Esophagus squamous epithelium (tissue), 5 donors: ENCODE measurements at regions not wholly inside any gene's neighbourhood (a gene's known extent, or its start where the extent isn't known, plus 50 kb on each side); places are given as distances from the start of the nearest gene placed in this dataset.

Source experiments
- DNase-seq: peaks from one replicate; lab custom pipeline; 2025; lab: John Stamatoyannopoulos, UW
- H3K27ac ChIP-seq, 4 donors: fragments of 200-600 bp; sonication (generic); one replicate each; pipeline ENCODE4 v1.5.1; 2016 to 2019; ENCODE audit warnings: mild to moderate bottlenecking in 1 of 4
- H3K27me3 ChIP-seq, 4 donors: fragments of 200-600 bp; sonication (generic); 1 replicate in 3 of 4; 2 replicates in 1 of 4; pipeline versions ENCODE4 v1.5.1 to v1.6.0; 2017 to 2021; ENCODE audit warnings: antibody characterized with exemption in 1 of 4
- H3K36me3 ChIP-seq, 3 donors: fragments of 200-600 bp; sonication (generic); one replicate each; pipeline ENCODE4 v1.5.1; 2016 to 2019
- H3K4me1 ChIP-seq, 3 donors: fragments of 200-600 bp; sonication (generic); one replicate each; pipeline ENCODE4 v1.5.1; 2017 to 2019
- H3K4me3 ChIP-seq, 4 donors: fragments of 200-600 bp; sonication (generic); 1 replicate in 3 of 4; 2 replicates in 1 of 4; pipeline ENCODE4 v1.5.1; 2016 to 2019; ENCODE audit warnings: mild to moderate bottlenecking in 2 of 4, moderate library complexity in 1 of 4
- H3K9me3 ChIP-seq, 3 donors: fragments of 200-600 bp; sonication (generic); one replicate each; pipeline ENCODE4 v1.5.1; 2016 to 2019
- CTCF ChIP-seq, 6 experiments: fragments of 450-650 bp in 4 of 6; fragments of 200-600 bp in 2 of 6; sonication (generic) in 2 of 6; IDR thresholded peaks; one replicate each; pipeline ENCODE4 v1.5.1; 2016 to 2019; ENCODE audit warnings: antibody characterized with exemption in 6 of 6, mild to moderate bottlenecking in 4 of 6, moderate library complexity in 4 of 6
- POLR2A ChIP-seq, 4 donors: fragments of 450-650 bp; IDR thresholded peaks; one replicate each; pipeline ENCODE4 v1.6.1; 2017; ENCODE audit warnings: antibody characterized with exemption in 4 of 4, mild to moderate bottlenecking in 4 of 4, moderate library complexity in 3 of 4
- WGBS, 2 donors: methylation state at CpG; one replicate each; pipeline ENCODE4 v1.1.5; 2018; 5-methylcytosine and 5-hydroxymethylcytosine counted together
- intact Hi-C: fragments of 100-400 bp; cut with DNase I; formaldehyde crosslinking; loops from one replicate; pipeline ENCODE4 v1.15.0; 2022
- donor health status: DM: yes; HTN: yes; CAD: no.

GRCh38 chr9:21580636-21581378 is 98.7 kb upstream of the IFNE start:
- intact Hi-C loops: no loop called here
- no peak overlapping the region for H3K4me3 ChIP-seq
- H3K9me3 ChIP-seq: no peaks in the 10 kb centered on the region
- H3K4me1 ChIP-seq: peaks cover 0 to 47% (median 6%) of the 10 kb centered on the region in 3 donors
- H3K27ac ChIP-seq: peak overlapping the region in 2 of 4 donors; percentile 50 to 64
- H3K27me3 ChIP-seq: no peaks in the 10 kb centered on the region
- H3K36me3 ChIP-seq: no peaks in the 10 kb centered on the region
- no peak for DNase-seq
- TF ChIP-seq POLR2A (IDR thresholded peaks at IDR 0.05): no peak
- no peak for TF ChIP-seq CTCF (IDR thresholded peaks at IDR 0.05)
- WGBS, 2 donors: 44 to 64% methylated on average over 12 of the region's 12 CpGs

GRCh38 chr9:21583628-21584377 is 101.7 kb upstream of the IFNE start:
- TF ChIP-seq CTCF (IDR thresholded peaks at IDR 0.05): no peak
- TF ChIP-seq POLR2A (IDR thresholded peaks at IDR 0.05): no peak
- no peaks in the 10 kb centered on the region for H3K27me3 ChIP-seq
- H3K9me3 ChIP-seq: no peaks in the 10 kb centered on the region
- peaks cover 0 to 23% (median 0%) of the 10 kb centered on the region in 3 donors for H3K4me1 ChIP-seq
- 24 to 45% methylated on average over 3 of the region's 3 CpGs for WGBS, 2 donors
- DNase-seq: no peak
- no peak overlapping the region for H3K27ac ChIP-seq
- intact Hi-C loops: no loop called here
- no peaks in the 10 kb centered on the region for H3K36me3 ChIP-seq
- H3K4me3 ChIP-seq: no peak overlapping the region

GRCh38 chr9:21584890-21585289 is 102.8 kb upstream of the IFNE start:
- no peak for TF ChIP-seq CTCF (IDR thresholded peaks at IDR 0.05)
- no peak for DNase-seq
- H3K4me3 ChIP-seq: no peak overlapping the region
- 54 to 66% methylated on average over 2 of the region's 2 CpGs for WGBS, 2 donors
- no peaks in the 10 kb centered on the region for H3K27me3 ChIP-seq
- no peaks in the 10 kb centered on the region for H3K36me3 ChIP-seq
- intact Hi-C loops: no loop called here
- H3K4me1 ChIP-seq: peaks cover 0 to 15% (median 0%) of the 10 kb centered on the region in 3 donors
- no peaks in the 10 kb centered on the region for H3K9me3 ChIP-seq
- H3K27ac ChIP-seq: peak overlapping the region in 1 of 4 donors; percentile 31

- peaks cover 0 to 18% (median 0%) of the 10 kb centered on the region in 3 donors for H3K4me1 ChIP-seq
- no peaks in the 10 kb centered on the region for H3K9me3 ChIP-seq
- DNase-seq: no peak
- TF ChIP-seq CTCF (IDR thresholded peaks at IDR 0.05) (peak in 1 of 6 experiments; percentile 19), POLR2A (IDR thresholded peaks at IDR 0.05) (no peak)
- no peak overlapping the region for H3K27ac ChIP-seq
- intact Hi-C loops: no loop called here
- no peak overlapping the region for H3K4me3 ChIP-seq
- no peaks in the 10 kb centered on the region for H3K36me3 ChIP-seq
- no peaks in the 10 kb centered on the region for H3K27me3 ChIP-seq
- 77 to 86% methylated on average over 5 to 6 of the region's 6 CpGs for WGBS, 2 donors
Observed at GRCh38 chr9:21585756-21586752, 103.9 kb upstream of the IFNE start.
